C4-2B (cell line): ENCODE measurements at regions not wholly inside any gene's neighbourhood (a gene's known extent, or its start where the extent isn't known, plus 50 kb on each side); places are given as distances from the start of the nearest gene placed in this dataset.
A peak's percentile ranks its signal among the peaks of the same experiment; 100 is the strongest.

Experiments used
- H3K27ac ChIP-seq: fragments of 450-650 bp; 2 replicates; pipeline ENCODE4 v1.5.1; 2017
- CTCF ChIP-seq: fragments of 450-650 bp; conservative IDR thresholded peaks from 2 replicates; pipeline ENCODE4 v1.5.1; 2017; ENCODE audit warnings: mild to moderate bottlenecking
- ZFX ChIP-seq: fragments of 450-650 bp; IDR thresholded peaks from 2 replicates; pipeline ENCODE4 v1.6.1; 2017

DNA sequence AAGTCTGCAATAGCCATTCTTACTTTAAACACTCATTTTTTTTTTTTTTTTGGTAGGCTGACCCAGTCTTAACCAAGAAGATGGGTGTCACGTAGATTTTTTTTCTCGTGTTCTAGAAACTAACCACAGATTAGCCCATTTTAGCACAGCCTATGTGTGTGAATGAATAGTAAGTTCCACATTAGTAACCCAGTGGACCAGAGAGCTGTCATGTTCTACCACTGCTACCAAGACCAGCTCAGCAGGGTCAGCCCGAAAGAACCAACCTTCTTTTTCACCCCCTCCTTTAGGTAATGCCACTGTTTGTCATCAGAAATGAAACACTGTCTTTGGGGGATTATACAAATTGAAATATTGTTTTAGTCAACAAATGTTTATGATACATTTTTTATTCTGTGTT, 221.1 kb upstream of the PLXNA2 start:
- no peak for TF ChIP-seq CTCF
- TF ChIP-seq ZFX, result no peak
- no peak overlapping the region for H3K27ac ChIP-seq

DNA sequence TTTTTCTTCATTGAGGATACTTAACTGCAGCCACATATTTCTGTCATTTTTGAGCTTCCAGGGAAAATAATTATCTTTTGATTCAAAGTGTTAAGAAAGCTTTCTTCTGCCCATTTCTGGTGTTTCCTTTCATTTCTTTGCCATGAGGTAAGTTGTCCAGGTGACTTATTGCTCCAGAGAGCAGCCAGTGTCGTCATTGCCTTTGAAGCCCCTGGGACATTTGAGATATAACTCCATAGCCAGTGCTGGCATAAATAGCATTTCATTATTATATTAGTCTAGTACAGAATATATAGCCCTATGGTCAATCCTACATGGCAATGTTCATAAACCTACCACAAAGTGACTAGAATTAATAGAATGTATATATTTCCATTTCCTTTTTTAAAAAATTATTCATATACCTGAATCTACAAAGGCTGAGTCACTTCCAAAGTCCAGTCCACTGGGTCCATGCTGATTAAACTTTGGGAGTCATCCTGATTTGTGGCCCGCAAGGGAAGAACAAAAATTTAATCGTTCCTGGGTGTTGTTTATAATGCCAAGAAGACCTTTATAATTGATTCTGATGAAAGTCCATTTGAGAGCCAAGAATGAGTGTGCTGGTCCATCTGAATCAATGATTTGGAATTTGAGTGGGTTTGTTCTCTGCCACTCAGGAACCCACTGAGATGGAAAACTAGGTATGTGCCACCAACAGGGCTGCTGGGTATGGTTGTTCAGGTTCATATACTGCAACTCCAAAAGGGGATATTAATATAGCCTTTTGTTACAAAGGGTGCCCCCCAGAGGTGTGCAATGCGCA, 221.8 kb upstream of the PLXNA2 start:
- no peak overlapping the region for H3K27ac ChIP-seq
- TF ChIP-seq CTCF, result 0 out of 2 replicates have a peak, but pooled peaks have one; percentile 12
- TF ChIP-seq ZFX, result no peak

- TF ChIP-seq ZFX, result no peak
- no peak overlapping the region for H3K27ac ChIP-seq
Observed at GRCh38 chr1:208467151-208467780, 223.1 kb upstream of the PLXNA2 start.

- no peak overlapping the region; the same call in 1 of the 2 replicates for H3K27ac ChIP-seq
- TF ChIP-seq ZFX (no peak), CTCF (no peak)
Observed at GRCh38 chr1:208475449-208475848, 231.3 kb upstream of the PLXNA2 start.

DNA sequence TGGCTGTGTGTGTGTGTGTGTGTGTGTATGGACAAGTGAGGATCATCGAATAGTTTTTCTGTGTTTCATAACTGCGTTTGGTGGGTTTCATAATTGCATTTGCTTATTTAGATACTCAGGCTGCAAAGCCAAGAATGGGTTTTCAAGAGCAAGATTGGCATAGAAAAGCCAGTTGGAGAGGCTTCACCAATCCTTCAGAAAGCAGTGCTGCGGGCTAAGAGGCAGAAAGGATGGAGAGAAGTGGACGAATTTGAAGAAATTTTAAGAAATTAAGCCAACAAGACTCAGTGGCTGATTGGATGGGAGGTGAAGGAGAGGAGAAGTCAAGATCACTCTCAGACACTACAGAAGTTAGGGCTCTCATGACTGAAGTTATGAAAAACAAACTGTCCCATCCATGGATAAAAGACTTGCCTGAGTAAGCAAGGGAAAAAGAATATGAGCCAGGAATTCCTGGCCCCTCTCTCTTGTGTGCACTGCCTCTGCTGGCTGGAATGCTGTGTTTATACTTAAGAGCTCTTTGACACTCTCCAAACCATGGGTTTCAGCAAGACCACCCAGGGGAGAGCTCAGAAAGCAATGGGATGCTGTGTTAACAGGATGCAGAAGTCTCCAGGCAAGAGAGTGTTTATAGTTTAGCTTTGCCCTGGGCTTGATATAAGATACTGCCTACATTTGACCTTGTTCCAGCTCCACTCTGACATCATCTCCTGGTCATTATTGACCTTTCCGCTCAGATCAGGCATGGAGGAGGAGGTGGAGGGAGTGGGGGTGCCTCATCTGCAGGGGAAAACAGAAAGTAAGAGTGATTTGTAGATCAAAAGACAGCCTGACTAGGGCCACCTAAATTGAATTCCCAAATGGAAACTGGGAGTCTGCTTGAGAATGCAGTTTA, 232.0 kb upstream of the PLXNA2 start:
- TF ChIP-seq ZFX, result no peak
- TF ChIP-seq CTCF, result peak; percentile 13; the same call in 1 of the 2 replicates
- no peak overlapping the region; the same call in 1 of the 2 replicates for H3K27ac ChIP-seq

- no peak overlapping the region; the same call in 1 of the 2 replicates for H3K27ac ChIP-seq
- TF ChIP-seq ZFX, result no peak
- TF ChIP-seq CTCF, result no peak
Observed at GRCh38 chr1:208476846-208477170, 232.6 kb upstream of the PLXNA2 start.

DNA sequence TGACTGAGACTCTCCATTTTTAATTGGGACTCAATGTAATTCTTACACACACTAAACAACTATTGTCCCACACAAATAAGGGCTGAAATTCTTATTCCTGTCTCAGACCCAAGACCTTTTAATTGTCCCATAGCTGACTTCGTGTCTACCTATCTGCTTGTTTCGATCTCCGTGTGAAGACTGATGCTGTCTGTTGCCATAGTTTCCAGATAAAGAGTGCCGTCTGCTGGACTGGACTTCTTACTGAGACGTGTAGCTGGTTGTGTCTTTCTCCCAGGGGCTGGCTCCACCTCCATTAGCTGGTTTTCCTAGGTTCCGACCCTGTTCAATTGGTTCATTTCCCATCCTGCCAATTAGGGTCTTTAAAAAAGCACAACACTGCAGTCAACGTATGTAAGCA, 235.3 kb upstream of the PLXNA2 start:
- no peak overlapping the region for H3K27ac ChIP-seq
- TF ChIP-seq CTCF, result 0 out of 2 replicates have a peak, but pooled peaks have one; percentile 3
- TF ChIP-seq ZFX, result no peak
